Parathyroid adenoma (tissue), 2 donors: ENCODE measurements at regions not wholly inside any gene's neighbourhood (a gene's known extent, or its start where the extent isn't known, plus 50 kb on each side); places are given as distances from the start of the nearest gene placed in this dataset.
"Not testable (repeated sequence)": the region's sequence is repeated elsewhere in the genome, so short reads cannot be mapped to it uniquely, and the experiment has no call there.

ENCODE experiments used
- H2AFZ ChIP-seq: fragments of 300-600 bp; sonication (generic); one replicate; pipeline ENCODE4 v1.7.0; 2017; ENCODE audit warnings: antibody characterized with exemption, mild to moderate bottlenecking
- H3K27ac ChIP-seq: fragments of 300-600 bp; sonication (generic); one replicate; pipeline ENCODE4 v1.7.0; 2017
- H3K27me3 ChIP-seq: fragments of 300-600 bp; sonication (generic); one replicate; pipeline ENCODE4 v1.7.0; 2017; ENCODE audit warnings: low read length; ENCODE audit not compliant: control insufficient read depth, insufficient read depth
- H3K36me3 ChIP-seq: fragments of 300-600 bp; sonication (generic); one replicate; pipeline ENCODE4 v1.7.0; 2017; ENCODE audit warnings: low read length; ENCODE audit not compliant: control insufficient read depth, insufficient read depth
- H3K4me1 ChIP-seq: fragments of 300-600 bp; sonication (generic); one replicate; pipeline ENCODE4 v1.7.0; 2017; ENCODE audit warnings: control low read depth
- H3K4me2 ChIP-seq: fragments of 300-600 bp; sonication (generic); one replicate; pipeline ENCODE4 v1.7.0; 2017; ENCODE audit warnings: low read length
- H3K4me3 ChIP-seq: fragments of 300-600 bp; sonication (generic); one replicate; pipeline ENCODE4 v1.7.0; 2017; ENCODE audit warnings: low read depth, low read length
- H3K79me2 ChIP-seq: fragments of 300-600 bp; sonication (generic); one replicate; pipeline ENCODE4 v1.7.0; 2017; ENCODE audit warnings: control low read depth
- H3K9ac ChIP-seq: fragments of 300-600 bp; sonication (generic); one replicate; pipeline ENCODE4 v1.7.0; 2017; ENCODE audit warnings: mild to moderate bottlenecking
- H3K9me3 ChIP-seq: fragments of 300-600 bp; sonication (generic); one replicate; pipeline ENCODE4 v1.7.0; 2017; ENCODE audit warnings: low read length; ENCODE audit not compliant: control insufficient read depth
- CTCF ChIP-seq: fragments of 300-600 bp; sonication (generic); IDR thresholded peaks from one replicate; pipeline ENCODE4 v1.7.0; 2017; ENCODE audit warnings: antibody characterized with exemption, mild to moderate bottlenecking
- donor health status: primary hyperparathyroidism.

- no peak overlapping the region for H3K27ac ChIP-seq
- H2AFZ ChIP-seq = no peak overlapping the region
- no peaks in the 10 kb centered on the region for H3K79me2 ChIP-seq
- TF ChIP-seq CTCF = no peak
- no peaks in the 10 kb centered on the region for H3K36me3 ChIP-seq
- H3K4me2 ChIP-seq = no peak overlapping the region
- no peak overlapping the region for H3K9ac ChIP-seq
- no peaks in the 10 kb centered on the region for H3K4me1 ChIP-seq
- no peak overlapping the region for H3K4me3 ChIP-seq
- no peaks in the 10 kb centered on the region for H3K9me3 ChIP-seq
- H3K27me3 ChIP-seq = no peaks in the 10 kb centered on the region
These were observed 304.0 kb upstream of the CDYL start for GRCh38 chr6:4472222-4472621.

DNA sequence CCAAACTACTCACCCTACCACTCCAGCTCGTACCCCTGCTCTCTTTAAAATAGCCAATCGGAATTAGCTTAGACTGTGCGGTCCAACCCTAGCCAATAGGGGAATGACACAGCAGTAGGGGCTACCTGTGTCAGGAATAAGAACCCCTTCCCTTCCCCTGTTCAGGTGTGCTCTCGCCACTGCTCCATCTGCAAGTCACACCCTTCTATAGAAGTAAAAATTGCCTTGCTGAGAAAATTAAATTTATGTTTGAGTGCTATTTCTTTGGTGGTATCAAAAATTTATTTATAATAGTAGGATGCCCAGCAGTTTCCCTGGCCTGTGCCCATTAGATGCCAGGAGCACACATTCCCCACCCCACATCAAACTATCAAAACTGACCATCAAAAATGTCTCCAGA is 304.7 kb upstream of the CDYL start:
- not testable (repeated sequence) for H3K79me2 ChIP-seq, H3K9ac ChIP-seq, H3K27me3 ChIP-seq, H3K36me3 ChIP-seq, H3K4me2 ChIP-seq, H3K9me3 ChIP-seq, H2AFZ ChIP-seq, H3K27ac ChIP-seq, H3K4me1 ChIP-seq, H3K4me3 ChIP-seq

DNA sequence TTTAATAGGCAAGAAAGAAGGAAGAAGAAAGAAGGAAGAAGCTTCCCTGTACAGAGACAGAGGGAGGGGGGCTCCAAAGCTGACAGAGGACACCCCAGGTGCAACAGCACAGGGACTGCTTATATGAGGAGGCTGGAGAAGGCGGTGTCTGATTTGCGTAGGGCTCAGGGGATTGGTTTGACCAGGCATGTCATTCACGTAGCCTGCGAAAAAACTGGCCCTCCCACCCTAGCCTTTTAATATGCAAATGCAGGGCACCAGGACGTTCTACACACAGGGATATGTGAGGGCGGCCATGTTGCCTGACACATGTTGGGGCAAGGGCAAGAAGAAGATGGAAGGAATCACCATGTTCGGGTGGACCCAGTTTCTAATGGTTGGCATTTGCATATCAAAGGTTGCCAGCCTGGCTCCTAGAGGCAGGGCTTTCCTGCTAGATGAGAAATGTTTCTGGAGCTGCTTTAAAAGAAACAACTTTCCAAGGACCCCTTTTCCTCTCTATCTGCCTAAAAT is 305.4 kb upstream of the CDYL start:
- Histone ChIP-seq H3K4me2 (no peak overlapping the region), H3K9ac (no peak overlapping the region), H3K4me1 (no peaks in the 10 kb centered on the region), H3K79me2 (no peaks in the 10 kb centered on the region), H3K4me3 (no peak overlapping the region), H2AFZ (no peak overlapping the region), H3K9me3 (no peaks in the 10 kb centered on the region), H3K27me3 (no peaks in the 10 kb centered on the region), H3K36me3 (no peaks in the 10 kb centered on the region), H3K27ac (no peak overlapping the region)
- no peak for TF ChIP-seq CTCF

DNA sequence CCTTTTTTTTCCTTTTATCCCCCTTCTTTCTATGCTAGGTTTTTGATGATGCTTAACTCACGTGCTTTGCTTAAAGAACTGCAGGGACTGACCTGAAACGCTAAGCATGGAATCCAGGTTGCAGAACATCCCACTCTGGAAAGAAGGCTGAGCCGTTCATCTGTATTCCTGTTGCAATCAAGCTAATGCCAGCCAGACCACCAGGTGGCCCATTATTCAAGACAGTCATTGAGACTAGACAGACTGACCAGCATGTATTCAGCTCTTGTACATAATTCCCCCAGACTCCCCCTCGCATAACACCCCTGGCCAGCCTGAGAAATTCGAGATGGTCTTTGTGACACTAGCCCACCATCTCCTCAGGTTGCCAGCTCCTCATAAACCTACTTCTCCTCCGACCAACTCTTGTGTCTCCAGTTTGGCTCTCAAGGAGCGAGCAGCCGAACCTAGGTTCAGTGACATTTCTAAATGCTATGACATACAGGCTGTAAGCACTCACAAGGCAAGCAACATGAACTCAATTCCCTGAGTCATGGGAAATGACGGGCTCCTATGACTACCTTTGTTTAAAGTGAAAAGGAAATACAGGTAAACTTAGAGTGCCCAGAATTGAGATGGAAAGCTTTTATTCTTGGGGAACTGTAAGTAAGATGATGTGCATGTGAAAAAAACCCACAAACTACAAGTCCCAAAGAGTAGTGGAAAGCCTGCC is 309.3 kb upstream of the CDYL start:
- Histone ChIP-seq H3K9me3 (no peaks in the 10 kb centered on the region), H2AFZ (no peak overlapping the region), H3K36me3 (no peaks in the 10 kb centered on the region), H3K27me3 (no peaks in the 10 kb centered on the region), H3K4me1 (no peaks in the 10 kb centered on the region), H3K4me3 (no peak overlapping the region), H3K4me2 (no peak overlapping the region), H3K27ac (no peak overlapping the region), H3K9ac (no peak overlapping the region), H3K79me2 (no peaks in the 10 kb centered on the region)
- no peak for TF ChIP-seq CTCF

DNA sequence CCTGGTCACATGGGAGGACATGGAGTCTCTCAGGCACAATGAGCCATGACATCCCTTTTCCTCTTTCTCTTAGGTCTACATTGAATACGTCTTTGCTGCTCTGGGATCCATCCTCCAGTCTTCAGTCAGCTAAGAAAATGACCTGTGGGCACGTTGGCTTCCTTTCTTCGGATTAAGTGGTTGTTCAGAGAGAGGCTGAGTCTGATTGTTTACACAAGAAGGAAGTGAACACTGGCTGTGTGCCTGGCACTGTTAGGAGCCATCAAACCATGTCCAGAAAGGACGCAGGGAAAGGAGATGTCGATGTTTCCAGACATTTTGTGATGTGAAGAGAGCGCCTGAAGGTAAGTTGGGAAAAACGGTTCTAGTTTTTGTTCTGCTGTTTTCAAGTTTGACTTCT is 309.9 kb upstream of the CDYL start:
- Histone ChIP-seq H3K9me3 (no peaks in the 10 kb centered on the region), H3K27me3 (no peaks in the 10 kb centered on the region), H3K36me3 (no peaks in the 10 kb centered on the region), H3K4me1 (no peaks in the 10 kb centered on the region), H3K4me2 (no peak overlapping the region), H2AFZ (peak overlapping the region; percentile 50), H3K27ac (no peak overlapping the region), H3K9ac (no peak overlapping the region), H3K79me2 (no peaks in the 10 kb centered on the region), H3K4me3 (no peak overlapping the region)
- no peak for TF ChIP-seq CTCF
